ENCODE measurements at regions not wholly inside any gene's neighbourhood (a gene's known extent, or its start where the extent isn't known, plus 50 kb on each side); places are given as distances from the start of the nearest gene placed in this dataset.

DNA sequence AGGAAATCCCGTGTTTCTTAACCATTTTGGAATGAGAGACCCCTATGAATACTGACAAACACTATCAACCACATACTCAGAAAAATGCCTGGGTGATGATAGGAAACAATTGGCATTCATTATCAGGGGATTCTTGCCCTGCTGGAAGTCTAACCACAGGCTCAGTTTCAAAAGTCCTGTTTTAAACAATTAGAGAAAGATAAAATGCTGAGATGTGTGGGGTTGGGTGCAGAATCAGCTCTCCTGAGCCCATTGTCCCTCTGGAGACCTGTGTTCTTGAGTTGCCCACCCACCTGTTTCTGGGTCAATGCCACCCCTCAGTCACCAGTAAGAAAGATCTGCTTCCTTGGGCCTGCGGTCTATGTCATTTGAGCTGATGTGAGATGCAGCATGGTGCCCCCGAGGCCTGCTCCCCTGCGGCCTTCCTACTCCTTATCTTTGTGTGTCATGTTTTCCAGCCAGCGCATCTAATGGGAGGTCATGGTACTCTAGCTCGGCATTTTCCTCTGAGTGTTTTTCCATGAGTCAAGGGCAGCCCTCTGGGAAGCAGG, 130.3 kb upstream of the PLXNA2 start:
- TF ChIP-seq, protein P1, sequence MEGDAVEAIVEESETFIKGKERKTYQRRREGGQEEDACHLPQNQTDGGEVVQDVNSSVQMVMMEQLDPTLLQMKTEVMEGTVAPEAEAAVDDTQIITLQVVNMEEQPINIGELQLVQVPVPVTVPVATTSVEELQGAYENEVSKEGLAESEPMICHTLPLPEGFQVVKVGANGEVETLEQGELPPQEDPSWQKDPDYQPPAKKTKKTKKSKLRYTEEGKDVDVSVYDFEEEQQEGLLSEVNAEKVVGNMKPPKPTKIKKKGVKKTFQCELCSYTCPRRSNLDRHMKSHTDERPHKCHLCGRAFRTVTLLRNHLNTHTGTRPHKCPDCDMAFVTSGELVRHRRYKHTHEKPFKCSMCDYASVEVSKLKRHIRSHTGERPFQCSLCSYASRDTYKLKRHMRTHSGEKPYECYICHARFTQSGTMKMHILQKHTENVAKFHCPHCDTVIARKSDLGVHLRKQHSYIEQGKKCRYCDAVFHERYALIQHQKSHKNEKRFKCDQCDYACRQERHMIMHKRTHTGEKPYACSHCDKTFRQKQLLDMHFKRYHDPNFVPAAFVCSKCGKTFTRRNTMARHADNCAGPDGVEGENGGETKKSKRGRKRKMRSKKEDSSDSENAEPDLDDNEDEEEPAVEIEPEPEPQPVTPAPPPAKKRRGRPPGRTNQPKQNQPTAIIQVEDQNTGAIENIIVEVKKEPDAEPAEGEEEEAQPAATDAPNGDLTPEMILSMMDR (conservative IDR thresholded peaks at IDR 0.05) = no peak
- TF ChIP-seq EZH2 (IDR thresholded peaks at IDR 0.05; ENCODE audit: low read depth) = no peak

Data from PC-9 (cell line).